Stimulated activated CD4-positive, alpha-beta T cell treated with anti-CD3 and anti-CD28 coated beads, Interleukin-15, amount 100 ng/mL, for 1 hour (primary cell): ENCODE measurements at regions not wholly inside any gene's neighbourhood (a gene's known extent, or its start where the extent isn't known, plus 50 kb on each side); places are given as distances from the start of the nearest gene placed in this dataset.
"Not testable (repeated sequence)": the region's sequence is repeated elsewhere in the genome, so short reads cannot be mapped to it uniquely, and the experiment has no call there.

Experiments
- DNase-seq, 2 donors: peaks; one replicate each; pipeline ENCODE4 v3.0.0-alpha.2; 2020; ENCODE audit warnings: low read depth in 1 of 2, low spot score in 1 of 2

DNA sequence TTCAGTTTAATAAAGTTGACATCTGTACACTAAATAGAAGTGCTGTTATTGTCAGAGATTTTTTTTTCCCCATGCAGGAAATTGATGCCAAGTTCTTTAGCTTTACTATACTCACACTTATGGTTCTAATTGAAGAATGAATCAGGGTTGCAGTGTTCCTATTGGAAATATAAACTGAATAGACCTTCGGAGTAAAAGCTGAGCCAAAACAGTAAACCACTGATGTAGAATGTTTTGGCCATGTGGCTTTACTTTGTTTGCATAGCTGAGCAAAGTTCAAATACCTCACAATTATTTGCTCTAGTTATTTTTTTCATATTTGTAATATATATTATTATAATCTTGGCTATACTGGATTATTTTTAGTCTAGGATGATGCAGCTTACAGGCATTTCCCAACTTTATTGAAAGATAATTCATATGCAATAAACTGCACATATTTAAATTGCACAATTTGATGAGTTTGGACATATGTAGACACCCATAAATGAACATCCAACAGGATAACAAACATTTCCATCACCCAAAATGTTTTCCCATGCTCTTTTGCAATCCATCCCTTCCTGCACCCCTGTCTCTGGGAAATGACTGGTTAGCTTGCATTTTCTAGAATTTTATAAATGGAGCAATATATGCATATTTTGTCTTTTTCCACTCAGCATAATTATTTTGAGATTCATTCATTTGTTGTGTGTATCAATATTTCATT, 105.8 kb upstream of the NOX3 start:
- DNase-seq: no peak

DNA sequence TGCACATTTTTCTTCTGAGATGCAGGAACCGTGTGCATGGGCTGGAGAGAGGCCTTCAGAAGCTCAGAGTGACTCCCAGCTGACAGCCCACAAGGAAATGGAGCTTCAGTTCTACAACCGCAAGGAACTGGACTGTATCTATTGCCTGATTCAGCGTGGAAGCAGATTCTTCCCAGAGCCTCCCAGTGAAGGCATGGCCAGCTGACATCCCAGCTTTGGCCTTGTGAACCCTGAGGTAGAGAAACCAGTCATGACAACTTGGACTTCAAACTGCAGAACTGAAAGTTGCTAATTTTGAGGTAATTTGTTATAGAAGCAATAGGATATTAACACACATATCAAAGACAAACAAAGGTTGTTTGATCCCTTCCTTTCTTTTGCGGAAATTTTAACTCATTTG, 94.3 kb upstream of the NOX3 start:
- no peak for DNase-seq

DNA sequence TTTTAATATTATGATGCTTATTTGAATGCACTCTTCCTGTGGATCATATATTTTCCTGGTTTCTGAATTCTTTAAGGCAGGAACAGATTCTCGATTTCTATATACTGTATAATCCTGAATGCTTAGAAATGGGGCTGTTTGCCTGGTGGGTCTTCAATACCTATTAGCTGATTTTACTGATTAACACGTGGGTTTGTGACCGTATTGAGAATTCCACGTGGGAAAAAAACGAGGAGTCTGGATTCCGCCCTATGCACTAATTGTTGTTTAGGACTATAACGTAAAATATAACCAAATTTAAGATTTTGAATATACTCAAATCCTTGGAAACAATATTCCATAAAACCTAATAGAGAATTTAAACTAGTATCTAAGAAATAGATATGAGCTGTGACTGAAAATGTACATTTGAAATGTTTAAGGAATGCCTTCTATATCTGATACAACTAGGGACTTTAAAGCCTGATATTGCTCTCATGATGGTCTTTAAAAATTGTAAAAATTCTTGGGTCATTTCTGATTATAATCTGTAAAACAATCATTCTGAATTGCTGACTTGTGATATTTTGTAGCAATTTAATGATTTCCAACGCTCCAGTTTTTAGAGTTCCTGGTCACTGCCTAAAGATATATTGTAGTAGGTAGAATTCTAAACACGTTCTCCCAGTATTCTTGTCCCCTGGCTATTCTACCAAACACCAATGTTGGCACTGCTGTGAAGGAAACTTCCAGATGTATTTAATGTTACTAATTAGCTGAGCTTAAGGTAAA, 93.6 kb upstream of the NOX3 start:
- DNase-seq: no peak

DNA sequence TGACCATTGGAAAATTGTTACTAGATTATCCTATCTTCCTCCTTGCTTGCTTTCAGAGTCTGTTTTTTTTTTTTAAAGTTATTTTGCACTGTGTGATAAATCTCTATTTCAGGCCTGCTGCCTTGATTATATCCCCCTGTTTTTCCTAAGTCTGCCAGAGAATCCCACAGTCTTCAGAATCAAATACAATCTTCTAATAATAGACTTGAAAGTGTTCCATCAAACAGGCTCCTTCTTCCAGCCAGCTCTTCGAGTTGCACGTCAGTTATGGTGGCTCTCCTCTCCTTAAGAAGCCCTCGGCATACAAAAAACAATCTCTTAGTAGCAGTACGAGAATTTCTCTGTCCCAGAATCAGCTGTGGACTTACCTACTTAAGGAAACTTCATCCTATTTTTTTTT, 92.9 kb upstream of the NOX3 start:
- no peak for DNase-seq

DNA sequence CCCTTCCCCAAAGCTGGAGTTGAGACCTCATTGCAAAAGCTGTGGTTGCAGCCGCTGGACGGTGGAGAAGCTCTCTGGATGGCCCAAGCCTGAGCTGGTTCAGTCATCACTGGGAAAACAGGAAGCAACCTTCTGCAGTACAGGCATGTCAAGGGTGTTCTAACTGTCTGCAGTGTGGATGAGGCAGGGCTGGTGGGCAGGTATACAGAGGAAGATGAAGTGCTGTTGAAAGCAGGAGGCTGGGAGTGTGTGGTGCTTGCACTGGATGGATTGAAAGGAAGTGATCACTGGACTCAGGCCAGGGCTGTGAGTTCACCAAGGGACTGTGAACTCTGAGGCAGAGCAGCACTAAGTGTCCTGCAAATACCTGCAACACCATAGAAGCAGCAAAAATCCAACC, 89.0 kb upstream of the NOX3 start:
- no peak for DNase-seq

DNA sequence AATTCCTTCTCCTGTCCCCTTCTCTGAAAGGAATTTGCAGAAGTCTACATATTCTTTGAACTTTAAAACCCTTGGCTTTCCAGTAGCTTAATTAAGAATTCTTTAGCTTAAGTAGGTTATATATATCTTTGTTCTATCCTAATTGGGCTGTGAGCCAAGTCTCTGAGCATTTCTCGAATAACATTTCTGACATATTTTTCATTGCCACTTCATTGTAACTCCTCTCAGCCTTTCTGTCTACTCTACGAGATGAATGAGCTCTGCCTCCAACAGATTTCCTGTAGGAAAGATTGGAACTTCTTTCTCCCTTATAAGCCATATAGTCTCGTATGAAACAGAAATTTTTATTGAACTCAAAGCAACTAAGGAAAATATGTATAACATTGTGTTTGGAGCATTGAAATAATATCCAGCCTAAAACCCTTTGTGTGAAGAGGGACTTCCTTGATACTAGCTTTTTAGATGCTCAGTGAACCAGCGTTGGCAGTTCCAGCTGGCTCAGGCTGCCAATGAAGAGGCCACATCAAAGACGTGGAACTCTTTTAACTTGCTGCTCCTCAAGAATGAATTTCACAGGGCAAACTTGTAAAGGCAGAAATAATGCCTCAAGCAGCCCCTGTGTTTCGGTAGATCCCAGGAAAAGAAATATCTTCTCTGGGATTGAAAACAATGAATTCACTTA, 87.7 kb upstream of the NOX3 start:
- no peak for DNase-seq

DNA sequence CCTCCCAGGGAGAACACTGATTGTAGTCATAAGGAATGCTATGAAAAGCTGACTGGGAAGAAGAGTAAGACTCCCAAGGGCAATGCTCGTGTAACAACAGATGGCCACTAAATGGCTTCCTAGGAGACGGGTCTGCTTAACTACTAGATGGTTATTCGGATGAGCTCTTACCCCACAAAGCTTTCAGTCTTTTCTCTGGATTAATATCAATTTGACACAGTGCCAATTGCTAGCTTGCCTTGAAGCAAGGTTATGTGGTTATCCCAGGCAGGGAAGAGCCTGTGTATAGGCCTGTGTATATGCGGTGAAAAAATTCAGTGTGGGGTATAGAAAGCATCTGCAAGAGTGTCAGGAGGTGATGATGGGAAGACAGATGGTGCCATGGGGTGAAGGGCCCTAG, 86.4 kb upstream of the NOX3 start:
- no peak for DNase-seq

DNA sequence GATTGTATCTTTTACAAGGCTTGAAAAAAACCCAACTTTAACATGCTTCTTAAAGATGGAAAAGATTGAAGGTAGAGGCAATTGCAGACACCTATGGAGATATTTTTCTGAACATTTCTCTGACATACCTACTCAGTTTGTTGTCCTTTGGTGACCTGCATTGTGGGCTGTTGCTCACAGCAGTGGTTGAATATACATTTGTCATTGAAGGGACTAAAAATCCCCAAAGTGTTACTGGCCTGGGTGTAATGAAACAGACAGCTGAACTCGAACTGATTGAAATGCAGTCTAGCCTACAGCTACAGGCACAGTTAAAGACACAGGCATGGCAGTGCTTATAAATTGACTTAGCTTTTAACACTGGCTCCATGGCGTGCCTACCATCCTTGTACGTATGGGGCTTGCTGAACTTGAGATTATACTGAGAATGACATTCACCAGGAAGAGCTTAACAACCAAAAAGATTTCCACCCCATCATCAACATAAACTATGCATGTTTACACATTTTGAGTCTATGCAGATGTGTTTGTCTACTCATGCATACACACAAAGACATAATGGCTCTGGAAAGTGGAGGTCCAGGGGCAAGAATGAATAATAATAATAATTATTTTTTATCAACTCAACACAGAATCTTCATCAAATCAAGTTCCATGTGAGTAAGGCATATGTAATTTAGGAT, 83.2 kb upstream of the NOX3 start:
- DNase-seq: no peak

DNA sequence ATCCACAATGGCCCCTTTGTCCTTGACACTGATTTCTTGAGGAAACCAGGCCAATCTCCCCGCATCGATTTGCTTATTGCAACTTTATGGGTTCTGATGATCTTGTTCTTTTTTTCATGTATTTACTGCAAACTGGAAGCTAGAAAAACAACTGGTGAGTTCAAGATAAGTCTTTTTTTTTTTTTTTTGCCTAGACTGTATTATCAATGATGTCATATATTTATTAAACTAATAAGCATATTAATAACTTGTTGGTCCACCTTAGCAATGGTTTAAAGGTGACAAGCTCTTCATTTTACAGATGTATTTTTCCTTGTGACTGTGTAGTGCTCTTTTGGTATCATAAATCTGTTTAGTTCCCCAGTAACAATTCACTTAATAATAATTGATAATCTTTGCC, 79.0 kb upstream of the NOX3 start:
- DNase-seq: no peak

DNA sequence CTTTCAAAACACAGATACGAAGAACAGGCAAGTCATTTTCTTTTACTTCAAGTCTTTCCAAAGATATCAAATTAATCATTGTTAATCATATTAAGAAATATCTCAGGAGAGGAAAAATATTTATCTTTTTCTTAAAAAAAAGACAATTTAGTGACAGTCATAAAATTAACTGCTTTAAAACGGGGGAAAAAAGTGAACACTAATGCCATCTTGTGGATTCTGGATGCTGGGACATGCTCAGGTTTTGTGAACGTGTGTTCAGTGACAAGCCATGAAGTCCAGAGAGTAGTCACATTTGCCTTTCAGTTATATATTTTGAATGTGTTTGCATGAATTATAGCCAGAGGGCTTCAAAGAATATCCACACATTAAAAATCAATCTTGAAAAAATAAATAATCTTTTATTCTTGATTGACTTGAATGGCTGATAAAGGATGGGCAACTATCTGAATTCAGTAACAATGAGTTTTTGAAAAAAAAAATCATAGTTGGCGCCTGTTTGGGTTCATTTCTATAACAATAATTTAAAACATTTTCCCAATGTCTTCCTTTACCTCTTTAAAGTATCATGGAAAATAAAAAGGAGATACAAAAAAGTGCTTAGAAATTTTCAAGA, 74.7 kb upstream of the NOX3 start:
- DNase-seq: no peak

DNA sequence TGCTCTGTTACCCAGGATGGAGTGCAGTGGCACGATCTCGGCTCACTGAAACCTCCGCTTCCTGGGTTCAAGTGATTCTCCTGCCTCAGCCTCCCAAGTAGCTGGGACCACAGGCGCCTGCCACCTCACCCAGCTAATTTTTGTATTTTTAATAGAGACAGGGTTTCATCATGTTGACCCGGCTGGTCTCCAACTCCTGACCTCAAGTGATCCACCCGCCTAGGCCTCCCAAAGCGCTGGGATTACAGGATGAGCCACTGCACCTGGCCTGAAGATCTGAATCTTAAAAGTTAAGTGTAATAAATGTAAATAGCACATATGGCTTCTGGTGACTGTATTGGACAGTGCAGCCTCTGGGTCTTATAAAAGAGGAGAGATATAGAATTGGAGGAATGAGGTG, 74.2 kb upstream of the NOX3 start:
- DNase-seq: not testable (repeated sequence)

DNA sequence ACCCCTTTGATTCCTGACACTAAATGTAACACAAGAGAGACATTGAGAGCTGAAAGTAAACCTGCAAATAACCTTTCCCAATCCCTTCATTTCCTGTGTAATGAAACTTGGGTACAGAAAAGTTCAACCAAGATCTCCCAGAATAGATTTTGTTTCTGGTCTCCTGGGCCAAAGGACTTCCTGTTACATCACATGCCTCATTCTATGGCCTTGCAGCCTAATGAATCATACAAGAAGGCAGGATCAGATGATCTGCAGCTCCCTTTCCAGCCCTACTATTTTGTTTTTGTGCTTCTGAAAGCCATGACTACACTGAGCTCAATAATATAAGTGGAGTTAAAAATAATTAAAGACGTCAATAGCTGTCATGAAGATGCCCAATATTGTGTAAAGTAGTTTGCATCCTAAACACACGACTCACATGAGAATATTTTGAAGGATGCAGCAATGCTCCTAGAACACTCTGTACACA, 73.4 kb upstream of the NOX3 start:
- no peak for DNase-seq

DNA sequence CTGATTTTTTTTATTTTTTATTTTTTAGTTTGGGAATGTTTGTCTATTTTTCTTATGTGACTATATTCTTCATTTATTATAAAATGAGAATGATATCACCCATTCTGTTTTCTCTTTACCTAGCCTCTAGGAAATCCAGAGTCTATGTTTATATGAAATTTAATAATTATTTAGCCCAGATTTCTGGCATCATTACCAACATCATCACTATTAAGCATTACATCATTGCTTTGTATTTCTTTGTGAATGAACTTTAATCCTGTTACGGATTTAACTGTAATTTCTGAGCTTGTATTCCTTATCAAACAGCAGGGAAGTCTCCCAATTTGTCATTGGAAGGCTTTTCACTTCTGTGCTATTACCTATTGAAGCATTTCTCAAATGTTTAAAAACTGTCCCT, 72.7 kb upstream of the NOX3 start:
- no peak for DNase-seq

DNA sequence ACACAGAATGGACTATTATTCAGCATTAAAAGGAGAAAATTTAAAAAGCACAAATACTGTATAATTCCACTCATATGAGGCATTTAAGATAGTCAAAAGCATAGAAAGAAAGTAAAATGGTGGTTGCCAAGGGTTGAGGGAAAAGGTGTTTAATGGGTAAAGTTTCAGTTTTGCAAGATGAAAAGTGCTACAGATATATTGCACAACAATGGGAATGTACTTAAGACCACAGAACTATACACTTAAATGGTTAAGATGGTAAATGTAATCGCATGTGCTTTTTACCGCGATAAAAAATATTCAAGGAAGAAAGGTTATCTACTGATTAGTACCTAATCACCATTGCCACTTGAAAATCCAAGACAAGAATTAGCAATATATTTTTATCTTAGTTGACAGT, 71.8 kb upstream of the NOX3 start:
- no peak for DNase-seq

DNA sequence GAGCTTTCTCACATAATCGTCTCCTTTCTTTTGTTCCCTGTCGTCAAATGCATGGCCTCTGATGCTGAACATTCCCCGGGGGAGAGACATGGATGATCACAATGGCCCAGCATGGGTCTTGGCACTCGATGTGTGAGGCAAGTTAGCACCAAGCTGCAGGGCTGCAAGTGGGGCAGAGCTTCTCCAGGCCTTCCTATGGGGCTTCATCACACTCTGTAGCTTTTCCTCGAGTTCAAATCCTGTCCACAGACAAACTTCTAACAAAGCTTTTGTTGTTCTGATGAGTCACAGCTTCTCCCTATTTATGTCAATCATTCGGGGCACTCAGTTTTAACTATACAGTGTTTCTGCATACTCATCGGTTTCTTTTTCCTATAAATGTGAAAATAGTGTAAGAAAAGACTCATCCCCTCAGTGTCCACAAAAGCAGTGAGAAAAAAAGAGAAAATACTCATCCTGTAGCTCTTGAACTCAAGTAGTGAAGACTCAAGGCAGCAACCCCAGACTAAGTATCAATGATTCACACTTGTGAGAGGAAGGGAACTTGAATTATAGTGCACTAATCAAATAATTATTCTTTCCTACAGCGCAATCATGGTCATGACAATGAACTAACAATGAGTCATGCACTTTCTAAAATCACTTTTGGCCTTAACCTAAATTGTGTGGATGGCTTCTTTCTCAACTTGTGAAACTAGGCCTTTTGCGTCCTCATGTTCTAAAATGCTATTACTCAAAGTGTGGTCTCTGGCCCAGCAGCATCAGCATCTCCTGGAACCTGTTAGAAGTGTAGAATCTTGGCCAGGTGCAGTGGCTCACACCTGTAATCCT, 68.4 kb upstream of the NOX3 start:
- DNase-seq: no peak

DNA sequence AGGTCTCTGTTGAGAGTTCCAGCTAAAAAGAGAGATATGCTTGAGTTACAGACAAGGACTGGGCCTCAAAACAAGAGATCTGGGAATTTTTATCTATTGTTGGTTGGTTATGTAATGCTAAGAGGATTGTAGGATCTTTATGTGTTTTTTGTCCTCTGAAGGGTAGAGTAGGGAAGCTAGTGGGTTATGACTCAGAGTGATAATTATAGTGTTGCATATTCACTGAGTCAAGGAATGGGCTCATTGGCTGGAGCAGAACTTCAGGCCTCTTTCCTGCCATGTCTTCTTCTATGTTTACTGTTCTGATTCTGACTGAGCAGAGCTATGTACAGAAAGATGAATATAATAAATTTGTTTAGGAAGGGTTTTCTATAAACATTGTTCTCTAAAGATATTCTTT, 66.1 kb upstream of the NOX3 start:
- DNase-seq: no peak

DNA sequence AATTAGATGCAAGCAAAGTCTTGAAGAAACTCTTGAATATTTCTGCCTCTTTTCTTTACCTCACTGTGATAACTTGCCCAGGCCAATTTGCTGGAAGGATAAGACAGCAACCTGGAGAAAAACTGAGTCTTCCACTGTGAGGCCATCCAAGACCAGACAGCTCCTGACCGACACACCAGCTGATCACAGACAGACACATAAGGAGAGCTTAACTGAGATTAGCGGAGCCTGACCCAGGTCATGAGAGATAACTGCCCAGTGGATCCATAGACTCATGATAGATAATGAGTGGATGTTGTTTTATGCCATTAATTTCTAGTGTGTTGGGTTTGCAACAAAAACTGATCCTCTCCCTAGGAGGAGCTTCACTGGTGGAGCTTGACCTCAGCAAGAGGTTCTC, 64.4 kb upstream of the NOX3 start:
- DNase-seq: no peak

DNA sequence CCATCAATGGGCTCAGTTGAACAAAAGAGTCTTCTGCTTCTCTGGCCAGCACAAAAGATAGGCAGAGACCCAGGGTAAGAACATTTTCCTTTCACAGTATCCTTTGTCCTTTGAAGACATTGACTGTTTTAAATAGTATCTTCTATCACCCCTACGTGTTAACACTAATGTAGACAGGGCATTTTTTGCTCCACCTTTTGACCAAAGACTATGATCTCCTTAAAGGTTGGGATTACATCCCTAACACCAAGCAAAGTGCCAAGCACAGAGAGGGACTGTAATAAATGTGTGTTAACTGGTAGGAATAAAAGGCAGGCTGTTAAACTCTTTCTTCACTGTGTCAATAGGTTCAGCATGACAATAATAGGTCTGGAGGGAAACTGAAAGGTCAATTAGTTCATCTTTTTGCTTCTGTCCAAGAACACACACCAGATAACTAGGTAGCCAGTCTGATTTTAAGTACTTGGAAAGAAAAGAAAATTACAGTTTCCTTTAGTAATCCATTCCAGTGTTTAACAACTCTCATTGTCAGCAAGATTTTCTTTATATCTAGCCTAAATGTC, 63.6 kb upstream of the NOX3 start:
- no peak for DNase-seq

DNA sequence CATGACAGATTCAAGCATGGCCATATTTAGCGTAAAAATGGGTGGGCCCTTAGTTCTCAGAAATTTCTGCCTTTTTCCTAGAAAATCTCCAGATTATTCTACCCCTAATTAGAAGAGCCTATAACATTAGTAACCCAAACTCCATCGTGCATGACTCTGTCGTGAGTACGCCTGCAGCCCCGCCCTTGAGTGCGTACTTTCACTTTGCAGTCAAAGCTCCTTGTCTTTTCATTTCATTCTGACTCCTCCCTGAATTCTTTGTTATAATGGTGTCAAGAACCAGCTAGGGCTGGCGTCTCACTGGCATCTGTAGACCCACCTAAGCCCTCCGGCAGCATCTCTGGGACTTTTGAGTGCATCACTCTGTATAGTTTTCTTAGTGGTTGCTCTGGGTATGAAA, 61.7 kb upstream of the NOX3 start:
- no peak for DNase-seq

DNA sequence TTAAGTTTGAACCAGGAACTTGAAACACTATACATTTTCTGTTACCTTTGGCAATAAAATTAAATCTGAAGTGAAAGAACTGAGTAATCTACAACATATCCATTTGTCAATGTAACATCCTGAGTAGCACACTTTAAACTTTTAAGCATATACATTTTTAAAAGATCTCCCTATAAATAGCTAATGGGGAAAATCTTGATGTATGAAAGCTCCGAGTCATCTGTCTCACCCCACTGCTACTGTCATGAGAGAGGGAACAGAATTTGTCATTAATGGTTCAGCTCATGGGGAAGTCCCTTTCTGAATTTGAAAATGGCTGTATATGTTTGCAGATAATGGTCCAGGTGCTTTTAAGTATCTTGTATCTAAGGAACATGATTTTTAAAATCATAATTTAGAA, 55.2 kb upstream of the NOX3 start:
- no peak for DNase-seq
